ENCODE measurements at regions not wholly inside any gene's neighbourhood (a gene's known extent, or its start where the extent isn't known, plus 50 kb on each side); places are given as distances from the start of the nearest gene placed in this dataset.

DNA sequence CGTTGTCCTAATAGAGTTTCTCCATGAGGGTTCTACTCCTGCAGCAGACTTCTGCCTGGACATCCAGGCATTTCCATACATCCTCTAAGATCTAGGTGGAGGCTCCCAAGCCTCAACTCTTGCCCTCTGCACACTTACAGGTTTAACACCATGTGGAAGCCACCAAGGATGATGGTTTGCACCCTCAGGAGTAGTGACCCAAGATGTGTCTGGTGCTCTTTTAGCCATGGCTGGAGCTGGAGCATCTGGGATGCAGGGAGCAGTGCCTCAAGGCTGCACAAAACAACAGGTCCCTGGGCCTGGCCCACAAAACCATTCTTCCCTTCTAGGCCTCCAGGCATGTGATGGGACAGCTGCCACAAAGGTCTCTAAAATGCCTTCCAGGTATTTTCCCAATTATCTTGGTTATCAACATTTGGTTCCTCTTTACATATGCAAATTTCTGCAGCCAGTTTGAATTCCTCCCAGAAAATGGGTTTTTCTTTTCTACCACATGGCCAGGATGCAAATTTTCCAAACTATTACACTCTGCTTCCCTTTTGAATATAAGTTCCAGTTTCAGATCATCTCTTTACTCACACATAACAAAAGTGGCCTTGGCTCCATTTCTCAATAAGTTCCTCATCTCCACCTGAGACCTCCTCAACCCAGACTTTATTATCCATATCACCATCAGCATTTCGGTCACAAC is 69.5 kb upstream of the GNAZ start:
- Histone ChIP-seq H2AFZ (ENCODE audit: low read length) (no peak overlapping the region), H3K4me2 (ENCODE audit: low read length) (no peak overlapping the region), H3K9me3 (ENCODE audit: low read length) (peaks cover 75% of the 10 kb centered on the region), H3K27ac (ENCODE audit: low read depth, low read length, poor library complexity, severe bottlenecking) (no peak overlapping the region), H4K20me1 (ENCODE audit: insufficient read depth, low read length) (no peaks in the 10 kb centered on the region), H3K4me1 (ENCODE audit: insufficient read depth, low read length, poor library complexity, severe bottlenecking) (peaks cover 5% of the 10 kb centered on the region), H3K4me3 (ENCODE audit: low read depth, low read length, poor library complexity, severe bottlenecking) (no peak overlapping the region), H3K9me2 (ENCODE audit: insufficient read depth, low read length) (no peaks in the 10 kb centered on the region), H3K79me2 (ENCODE audit: insufficient read depth, low read depth, low read length) (0 out of 2 replicates have a peak, but pooled peaks cover 5% of the 10 kb centered on the region), H3K36me3 (ENCODE audit: insufficient read depth, low read length) (peaks cover 63% of the 10 kb centered on the region)
- intact Hi-C loops (cut with micrococcal nuclease; ENCODE audit: unreplicated experiment) = no loop called here
- BruUV-seq (replicated peaks) = no TSS peak
- ChIA-PET POLR2A (interaction anchor here (0.6 to 1.6 kb wide), 2 partner anchors 35 to 37 kb away, joined by 3 to 4 read pairs; no protein-coding TSS in a partner anchor), CTCF (ENCODE audit: unreplicated experiment) (no interaction called here)
- TF ChIP-seq, protein P1, sequence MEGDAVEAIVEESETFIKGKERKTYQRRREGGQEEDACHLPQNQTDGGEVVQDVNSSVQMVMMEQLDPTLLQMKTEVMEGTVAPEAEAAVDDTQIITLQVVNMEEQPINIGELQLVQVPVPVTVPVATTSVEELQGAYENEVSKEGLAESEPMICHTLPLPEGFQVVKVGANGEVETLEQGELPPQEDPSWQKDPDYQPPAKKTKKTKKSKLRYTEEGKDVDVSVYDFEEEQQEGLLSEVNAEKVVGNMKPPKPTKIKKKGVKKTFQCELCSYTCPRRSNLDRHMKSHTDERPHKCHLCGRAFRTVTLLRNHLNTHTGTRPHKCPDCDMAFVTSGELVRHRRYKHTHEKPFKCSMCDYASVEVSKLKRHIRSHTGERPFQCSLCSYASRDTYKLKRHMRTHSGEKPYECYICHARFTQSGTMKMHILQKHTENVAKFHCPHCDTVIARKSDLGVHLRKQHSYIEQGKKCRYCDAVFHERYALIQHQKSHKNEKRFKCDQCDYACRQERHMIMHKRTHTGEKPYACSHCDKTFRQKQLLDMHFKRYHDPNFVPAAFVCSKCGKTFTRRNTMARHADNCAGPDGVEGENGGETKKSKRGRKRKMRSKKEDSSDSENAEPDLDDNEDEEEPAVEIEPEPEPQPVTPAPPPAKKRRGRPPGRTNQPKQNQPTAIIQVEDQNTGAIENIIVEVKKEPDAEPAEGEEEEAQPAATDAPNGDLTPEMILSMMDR (conservative IDR thresholded peaks at IDR 0.05; ENCODE audit: low read length) = no peak
- TF ChIP-seq EZH2phosphoT487 (IDR thresholded peaks at IDR 0.05; ENCODE audit: borderline replicate concordance, low read depth, low read length) = no peak
- DNase-seq (ENCODE audit: low spot score) = no peak

DNA sequence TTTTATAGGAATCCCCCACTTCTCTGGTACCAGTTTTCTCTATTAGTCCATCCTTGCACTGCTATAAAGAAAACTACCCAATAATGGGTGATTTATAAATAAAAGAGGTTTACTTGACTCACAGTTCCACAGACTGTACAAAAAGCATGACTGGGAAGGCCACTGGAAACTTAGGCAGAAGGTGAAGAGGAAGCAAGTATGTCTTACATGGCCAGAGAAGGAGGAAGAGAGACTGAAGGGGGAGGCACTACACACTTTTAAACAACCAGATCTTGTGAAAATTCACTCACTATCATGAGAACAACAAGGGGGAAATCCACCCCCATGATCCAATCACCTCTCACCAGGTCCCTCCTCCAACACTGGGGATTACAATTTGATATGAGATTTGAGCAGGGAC is 68.9 kb upstream of the GNAZ start:
- CTCF ChIA-PET (ENCODE audit: unreplicated experiment) = no interaction called here
- intact Hi-C loops (cut with micrococcal nuclease; ENCODE audit: unreplicated experiment) = no loop called here
- Histone ChIP-seq H3K4me2 (ENCODE audit: low read length) (no peak overlapping the region), H3K36me3 (ENCODE audit: insufficient read depth, low read length) (peaks cover 57% of the 10 kb centered on the region), H4K20me1 (ENCODE audit: insufficient read depth, low read length) (no peaks in the 10 kb centered on the region), H3K4me3 (ENCODE audit: low read depth, low read length, poor library complexity, severe bottlenecking) (no peak overlapping the region), H3K79me2 (ENCODE audit: insufficient read depth, low read depth, low read length) (0 out of 2 replicates have a peak, but pooled peaks cover 5% of the 10 kb centered on the region), H3K27ac (ENCODE audit: low read depth, low read length, poor library complexity, severe bottlenecking) (no peak overlapping the region), H3K4me1 (ENCODE audit: insufficient read depth, low read length, poor library complexity, severe bottlenecking) (no peaks in the 10 kb centered on the region), H3K9me2 (ENCODE audit: insufficient read depth, low read length) (no peaks in the 10 kb centered on the region), H3K9me3 (ENCODE audit: low read length) (peaks cover 68% of the 10 kb centered on the region), H2AFZ (ENCODE audit: low read length) (no peak overlapping the region)
- DNase-seq (ENCODE audit: low spot score) = no peak
- BruUV-seq (replicated peaks) = no TSS peak
- TF ChIP-seq, protein P1 (conservative IDR thresholded peaks at IDR 0.05; ENCODE audit: low read length) = no peak
- TF ChIP-seq EZH2phosphoT487 (IDR thresholded peaks at IDR 0.05; ENCODE audit: borderline replicate concordance, low read depth, low read length) = no peak
- POLR2A ChIA-PET = no interaction called here

GRCh38 chr22:23002612-23003180 is 67.6 kb upstream of the GNAZ start:
- intact Hi-C loops (cut with micrococcal nuclease; ENCODE audit: unreplicated experiment) = no loop called here
- Histone ChIP-seq H3K79me2 (ENCODE audit: insufficient read depth, low read depth, low read length) (0 out of 2 replicates have a peak, but pooled peaks cover 5% of the 10 kb centered on the region), H3K4me3 (ENCODE audit: low read depth, low read length, poor library complexity, severe bottlenecking) (no peak overlapping the region), H2AFZ (ENCODE audit: low read length) (no peak overlapping the region), H3K9me2 (ENCODE audit: insufficient read depth, low read length) (no peaks in the 10 kb centered on the region), H3K36me3 (ENCODE audit: insufficient read depth, low read length) (peaks cover 47% of the 10 kb centered on the region), H3K4me2 (ENCODE audit: low read length) (no peak overlapping the region), H3K4me1 (ENCODE audit: insufficient read depth, low read length, poor library complexity, severe bottlenecking) (no peaks in the 10 kb centered on the region), H3K9me3 (ENCODE audit: low read length) (peaks cover 56% of the 10 kb centered on the region), H3K27ac (ENCODE audit: low read depth, low read length, poor library complexity, severe bottlenecking) (no peak overlapping the region), H4K20me1 (ENCODE audit: insufficient read depth, low read length) (no peaks in the 10 kb centered on the region)
- CTCF ChIA-PET (ENCODE audit: unreplicated experiment) = no interaction called here
- POLR2A ChIA-PET = no interaction called here
- no peak for TF ChIP-seq EZH2phosphoT487 (IDR thresholded peaks at IDR 0.05; ENCODE audit: borderline replicate concordance, low read depth, low read length)
- TF ChIP-seq, protein P1 (conservative IDR thresholded peaks at IDR 0.05; ENCODE audit: low read length) = no peak
- no TSS peak for BruUV-seq (replicated peaks)
- no peak for DNase-seq (ENCODE audit: low spot score)
